HG03060 (cell line): ENCODE measurements at regions not wholly inside any gene's neighbourhood (a gene's known extent, or its start where the extent isn't known, plus 50 kb on each side); places are given as distances from the start of the nearest gene placed in this dataset.
A peak's percentile ranks its signal among the peaks of the same experiment; 100 is the strongest.

Source experiments
- ATAC-seq: cut with Tn5 transposase; IDR thresholded peaks from one replicate; pipeline ENCODE4 v1.9.1; 2021; ENCODE audit warnings: low read depth, moderate number of reproducible peaks; ENCODE audit not compliant: unreplicated experiment

DNA sequence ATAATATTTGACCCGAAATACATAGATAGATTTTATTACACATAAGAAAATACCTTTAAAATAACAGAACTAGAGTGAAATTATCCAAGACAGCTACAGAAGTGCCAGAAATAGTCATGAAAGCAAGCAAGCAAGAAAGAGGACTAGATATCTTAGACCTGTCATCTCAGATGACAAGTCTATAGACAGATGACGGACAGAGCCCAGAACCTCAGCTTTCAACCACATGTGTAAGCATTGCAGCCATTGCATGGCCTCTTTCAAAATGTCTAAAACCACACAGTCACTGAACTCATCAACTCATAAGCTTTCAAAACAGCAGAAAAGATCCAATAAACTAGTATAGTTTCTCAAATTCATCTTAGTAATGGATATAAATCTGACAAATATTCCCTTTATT lies 59.8 kb upstream of the FHIT start:
- ATAC-seq = no peak

DNA sequence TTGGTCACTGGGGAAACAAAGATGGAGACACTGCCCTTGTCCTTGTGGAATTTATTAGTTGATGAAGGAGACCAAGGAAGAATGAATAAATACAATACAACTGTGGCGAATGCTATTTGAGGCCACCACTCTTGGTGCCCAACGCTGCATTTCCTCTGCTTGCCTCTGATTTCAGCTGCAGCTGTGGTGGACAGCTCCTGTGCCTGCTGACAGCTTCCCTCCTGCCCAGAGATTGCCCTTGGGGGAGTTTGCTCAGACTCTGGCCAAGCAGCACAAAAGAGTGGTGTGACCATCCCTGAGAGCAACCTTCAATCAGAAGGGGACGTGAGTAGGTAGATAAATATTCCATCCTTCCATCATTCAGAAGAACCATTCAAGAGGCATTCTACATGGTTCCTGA lies 64.6 kb upstream of the FHIT start:
- no peak for ATAC-seq

DNA sequence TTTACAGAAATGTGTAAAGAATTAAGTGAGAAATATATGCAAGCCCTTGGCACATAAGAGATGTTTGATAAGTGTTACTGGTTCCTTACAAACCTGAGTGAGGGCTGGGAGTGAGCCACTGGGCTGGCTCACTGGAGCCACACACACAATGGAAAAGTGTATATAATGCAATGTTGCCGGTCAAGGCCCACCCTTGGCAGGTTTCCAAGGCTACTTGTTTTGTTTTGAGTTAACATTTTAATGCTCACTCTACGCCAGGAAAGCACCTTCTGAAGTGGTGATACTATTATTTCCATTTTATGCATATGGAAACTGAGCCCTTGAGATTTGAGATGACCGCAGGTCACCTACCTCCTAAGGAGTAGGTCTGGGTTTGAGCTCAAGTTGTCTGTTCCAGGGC lies 71.8 kb upstream of the FHIT start:
- no peak for ATAC-seq

DNA sequence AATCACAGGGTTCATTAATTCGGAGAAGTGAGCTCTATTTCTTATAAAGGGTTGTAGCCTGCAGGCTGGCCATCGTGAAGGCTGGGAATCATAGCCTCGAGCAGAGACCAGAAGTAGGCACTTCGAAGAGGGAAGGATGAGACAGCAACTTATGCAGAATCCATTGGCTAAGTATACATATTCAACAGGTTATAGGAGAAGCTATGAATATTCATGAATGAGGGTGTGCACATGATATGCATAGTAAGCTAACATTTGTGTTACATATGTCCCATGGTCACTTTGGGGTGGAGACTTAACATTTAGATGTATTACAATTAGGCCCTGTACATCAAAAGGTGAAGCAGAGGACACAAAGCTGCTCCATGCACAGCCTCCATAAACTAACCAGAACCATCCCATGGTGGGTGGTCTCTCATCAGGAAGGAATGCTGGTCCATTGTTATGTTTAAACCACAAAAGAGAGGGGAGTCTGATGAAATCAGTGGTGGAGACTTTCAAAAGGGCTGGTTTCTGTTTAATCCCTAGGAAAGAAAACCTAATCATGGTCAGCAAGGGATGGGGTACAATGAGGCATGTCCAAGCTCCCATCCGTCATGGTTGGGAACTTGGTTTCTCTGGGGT lies 80.8 kb upstream of the FHIT start:
- ATAC-seq = no peak

DNA sequence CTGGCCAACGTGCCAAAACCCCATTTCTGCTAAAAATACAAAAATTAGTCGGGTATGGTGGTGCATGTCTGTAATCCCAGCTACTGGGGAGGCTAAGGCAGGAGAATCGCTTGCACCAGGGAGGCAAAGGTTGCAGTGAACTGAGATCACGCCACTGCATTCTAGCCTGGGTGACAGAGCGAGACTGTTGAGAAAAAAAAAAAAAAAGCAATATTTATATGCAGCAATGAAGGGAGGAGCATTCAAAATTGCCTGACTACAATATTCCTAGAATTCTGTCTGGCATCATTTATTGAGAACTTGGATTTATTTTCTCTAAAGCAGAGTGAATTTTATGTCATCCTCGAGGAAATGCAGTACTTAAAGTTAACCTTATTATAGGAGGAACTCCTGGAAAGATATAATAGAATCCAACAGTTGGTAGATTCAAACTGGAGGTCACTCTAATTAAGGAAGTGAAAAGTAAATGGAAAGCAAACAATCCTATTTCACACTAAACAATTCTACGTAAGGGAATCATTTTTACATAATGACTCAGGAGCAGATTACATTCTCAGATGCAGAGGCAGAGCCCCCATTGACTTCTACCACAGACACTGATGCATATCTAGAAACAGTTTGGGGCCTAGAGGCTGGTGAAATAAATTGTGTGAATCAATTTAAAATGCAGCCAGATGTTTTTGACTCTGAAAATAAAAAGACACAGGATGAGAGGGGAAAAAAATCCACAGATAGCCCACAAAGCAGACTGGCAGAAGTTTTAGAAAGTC lies 82.1 kb upstream of the FHIT start:
- no peak for ATAC-seq

GRCh38 chr3:61334783-61335182 lies 83.5 kb upstream of the FHIT start:
- no peak for ATAC-seq

DNA sequence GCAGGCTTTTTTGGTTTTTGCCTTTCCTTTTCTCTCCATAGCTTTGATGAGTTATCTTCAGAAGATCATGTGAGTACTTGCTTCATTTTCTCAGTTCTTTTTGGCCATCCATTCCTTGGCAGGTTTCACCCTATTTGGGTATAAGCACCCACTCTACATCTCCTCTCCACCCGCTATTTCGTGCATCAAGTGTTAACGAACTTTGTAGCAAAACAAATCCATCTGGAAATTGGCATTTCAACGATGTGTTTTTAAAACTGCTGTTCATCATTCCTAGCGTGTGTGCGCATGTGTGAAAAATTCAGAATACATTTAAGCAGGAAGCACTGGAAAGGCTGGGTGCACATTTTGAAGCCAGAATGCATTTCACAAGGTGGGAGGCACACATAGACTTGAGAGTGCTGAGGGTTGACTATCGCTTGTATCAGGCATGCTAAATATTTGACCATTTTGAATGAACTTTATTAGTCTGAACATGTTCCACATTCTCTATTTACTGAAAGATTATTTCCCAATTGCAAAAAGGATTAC lies 89.7 kb upstream of the FHIT start:
- ATAC-seq = no peak

DNA sequence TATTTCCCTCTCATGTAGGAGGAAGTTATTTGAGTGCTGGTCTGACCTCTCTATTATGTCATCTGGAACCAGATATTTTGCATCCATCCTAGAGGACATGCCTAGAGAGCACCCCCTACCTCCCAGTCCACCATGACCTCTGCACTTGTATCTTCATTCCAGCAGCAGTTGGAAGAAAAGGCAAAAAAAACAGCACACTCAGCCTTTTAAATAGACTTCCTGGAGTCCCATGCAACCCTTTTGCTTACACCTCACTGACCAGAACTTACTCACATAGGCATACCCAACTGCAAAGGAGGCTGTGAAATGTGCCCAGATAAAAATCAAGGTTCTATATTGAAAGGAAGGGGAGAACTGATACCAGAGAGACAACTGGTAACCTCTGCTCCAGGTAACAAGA lies 92.3 kb upstream of the FHIT start:
- ATAC-seq = no peak

GRCh38 chr3:61345020-61345419 lies 93.8 kb upstream of the FHIT start:
- ATAC-seq = no peak

DNA sequence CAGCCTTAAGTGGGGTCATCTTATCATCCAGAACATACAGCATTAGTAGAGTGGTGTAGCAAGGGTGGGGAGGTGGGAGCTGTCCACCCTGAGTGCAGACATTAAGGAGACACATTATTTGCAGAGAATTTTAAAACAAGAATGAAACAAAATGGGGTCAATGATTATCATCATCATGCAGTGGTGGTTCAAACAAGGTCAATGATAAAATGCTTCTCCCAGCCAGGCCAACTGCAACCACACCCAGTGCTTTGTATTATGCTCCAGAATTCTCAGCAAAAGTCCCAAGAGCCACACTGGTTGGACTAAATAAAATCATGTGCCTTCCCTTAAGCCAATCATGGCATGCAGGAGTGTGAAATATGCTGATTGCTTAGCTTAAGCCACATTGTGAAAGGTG lies 96.7 kb upstream of the FHIT start:
- no peak for ATAC-seq

DNA sequence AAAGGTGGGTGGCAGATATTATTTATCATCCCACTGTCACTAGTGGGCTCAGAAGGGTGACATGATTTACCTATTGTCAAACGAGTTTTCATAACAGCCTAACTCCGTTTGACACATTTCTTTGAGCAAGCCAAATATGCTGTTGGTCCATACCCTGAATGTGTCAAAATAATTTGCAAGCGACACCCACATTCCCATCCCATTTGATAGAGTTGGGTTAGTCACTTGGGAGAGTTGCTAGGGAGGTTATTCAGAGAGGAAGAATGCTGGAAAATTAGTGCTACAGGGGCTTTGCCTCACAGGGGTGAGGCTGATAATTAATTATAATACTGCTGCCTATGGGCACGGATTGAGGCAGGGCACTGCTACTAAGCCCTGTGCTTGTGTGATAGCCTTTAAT lies 98.5 kb upstream of the FHIT start:
- no peak for ATAC-seq

GRCh38 chr3:61350782-61351309 lies 99.6 kb upstream of the FHIT start:
- no peak for ATAC-seq

DNA sequence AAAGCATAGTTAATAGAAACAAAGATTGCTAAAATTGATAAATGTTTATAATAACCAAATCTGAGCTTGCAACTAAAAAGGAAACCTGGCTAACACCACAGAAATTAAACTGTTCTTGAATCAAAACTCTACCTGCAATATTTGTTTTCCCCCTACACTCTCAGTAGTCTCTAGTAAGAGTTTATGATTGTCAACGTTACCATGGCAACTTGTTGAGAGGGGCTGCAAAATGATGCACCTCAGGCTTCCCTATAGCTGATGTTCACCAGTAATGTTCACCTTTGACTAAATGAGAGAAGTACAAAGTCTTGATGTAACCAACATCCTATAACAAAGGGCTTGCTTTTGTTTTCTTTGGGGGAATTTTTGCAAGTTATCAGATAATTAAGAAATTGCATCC lies 101.1 kb upstream of the FHIT start:
- ATAC-seq = no peak

GRCh38 chr3:61353382-61353781 lies 102.1 kb upstream of the FHIT start:
- no peak for ATAC-seq

GRCh38 chr3:61354604-61355003 lies 103.4 kb upstream of the FHIT start:
- peak; percentile 30 for ATAC-seq

DNA sequence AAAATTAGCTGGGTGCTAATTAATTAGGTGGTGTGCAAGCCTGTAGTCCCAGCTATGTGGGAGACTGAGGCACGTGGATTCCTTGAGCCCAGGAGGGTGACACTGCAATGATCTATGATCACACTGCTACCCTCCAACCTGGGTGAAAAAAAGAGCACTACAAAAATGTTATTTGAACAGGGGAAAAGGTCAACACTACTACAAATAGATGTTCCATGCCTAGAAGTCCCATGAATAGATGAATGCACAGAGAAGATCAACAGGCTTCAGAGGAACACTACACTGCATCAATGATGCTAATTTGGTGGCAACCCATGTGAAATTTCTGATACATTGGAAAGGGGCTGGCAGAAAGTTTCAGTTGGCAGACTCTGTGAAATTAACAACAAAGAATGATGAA lies 105.4 kb upstream of the FHIT start:
- ATAC-seq = no peak

- ATAC-seq = no peak
Observed at GRCh38 chr3:61357902-61358301, 106.7 kb upstream of the FHIT start.

DNA sequence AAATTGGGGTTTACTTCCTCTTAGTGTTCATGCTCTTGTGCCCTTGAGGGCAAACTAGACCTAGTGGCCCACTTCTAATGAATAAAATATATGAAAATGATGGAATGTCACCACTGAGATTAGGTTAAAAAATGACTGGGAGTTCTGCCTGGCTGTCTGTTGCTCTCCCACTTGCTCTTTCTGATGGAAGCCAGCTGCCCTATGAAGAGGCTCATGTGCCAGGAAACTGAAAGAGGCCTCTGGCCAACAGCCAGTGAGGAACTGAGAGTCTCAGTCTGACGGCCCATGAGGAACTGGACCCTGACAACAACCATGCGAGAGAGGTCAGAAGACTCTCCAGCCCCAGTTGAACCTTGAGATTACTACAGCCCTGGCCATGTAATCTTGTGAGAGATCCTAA lies 107.1 kb upstream of the FHIT start:
- peak; percentile 92 for ATAC-seq

GRCh38 chr3:61360297-61360965 lies 109.2 kb upstream of the FHIT start:
- no peak for ATAC-seq

DNA sequence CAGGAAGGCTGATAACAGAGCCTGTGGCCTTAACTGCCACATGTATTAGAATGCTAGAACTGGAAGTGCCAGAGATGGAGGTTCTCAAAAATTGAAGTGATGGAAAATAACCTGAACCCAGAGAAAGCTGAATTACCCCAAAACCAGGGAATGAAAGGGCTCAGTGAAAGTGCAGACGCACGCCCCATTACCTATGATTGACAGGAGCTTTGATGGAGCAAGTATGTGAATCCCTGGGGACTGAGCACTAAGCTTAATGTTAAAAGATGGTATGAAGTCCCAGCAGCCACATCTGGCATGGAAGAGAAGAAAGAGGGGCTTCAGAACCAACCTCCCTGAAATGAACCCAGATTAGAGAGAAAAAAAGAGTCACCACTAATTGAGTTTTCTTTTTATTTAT lies 118.4 kb upstream of the FHIT start:
- ATAC-seq = no peak

DNA sequence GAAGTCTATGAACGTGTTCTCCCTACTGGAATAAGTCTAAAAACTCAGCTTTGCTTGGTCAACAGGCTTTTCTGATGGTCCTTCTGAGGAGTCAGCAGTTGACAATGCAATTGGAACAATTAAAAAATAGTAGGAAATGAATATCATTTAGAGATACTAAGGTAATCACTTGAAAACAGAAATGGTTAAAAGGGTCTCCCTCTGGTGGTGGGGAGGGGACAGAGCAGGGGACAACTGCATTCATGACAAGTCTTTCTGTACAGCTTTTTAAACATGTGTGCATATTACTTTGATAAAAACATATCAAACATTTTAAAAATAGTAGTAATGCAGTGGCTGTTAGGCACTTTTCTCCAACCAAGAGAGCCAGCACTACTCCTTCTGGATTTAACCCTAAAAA lies 119.9 kb upstream of the FHIT start:
- no peak for ATAC-seq
